HEK293T (cell line): ENCODE measurements at regions not wholly inside any gene's neighbourhood (a gene's known extent, or its start where the extent isn't known, plus 50 kb on each side); places are given as distances from the start of the nearest gene placed in this dataset.

Experiments used
- CTCF ChIA-PET: fragments of 350-600 bp; formaldehyde crosslinking; extraction: SDS; loops from one replicate; lab custom pipeline; 2021; ENCODE audit warnings: antibody characterized with exemption, inconsistent platforms; lab: Yijun Ruan, JAX
- POLR2A ChIA-PET: fragments of 350-600 bp; formaldehyde crosslinking; extraction: SDS; loops from one replicate; lab custom pipeline; 2020; ENCODE audit warnings: antibody characterized with exemption, inconsistent platforms; lab: Yijun Ruan, JAX
- DNase-seq: peaks from one replicate; pipeline ENCODE4 v3.0.0; 2012; ENCODE audit warnings: mixed read lengths; ENCODE audit errors: extremely low spot score
- ARNT ChIP-seq: fragments of 450-650 bp; IDR thresholded peaks from 2 replicates; pipeline ENCODE4 v1.6.1; 2017; ENCODE audit warnings: mild to moderate bottlenecking
- BHLHE40 ChIP-seq: fragments of 450-650 bp; IDR thresholded peaks from 2 replicates; pipeline ENCODE4 v1.6.1; 2016; ENCODE audit warnings: mild to moderate bottlenecking, moderate library complexity, borderline replicate concordance
- CTBP1 ChIP-seq: fragments of 450-650 bp; IDR thresholded peaks from 2 replicates; pipeline ENCODE4 v1.6.1; 2016; ENCODE audit warnings: borderline replicate concordance
- ELF4 ChIP-seq: fragments of 450-650 bp; IDR thresholded peaks from 2 replicates; pipeline ENCODE4 v1.6.1; 2017; ENCODE audit warnings: antibody characterized with exemption
- FOXA1 ChIP-seq: fragments of 450-650 bp; IDR thresholded peaks from 2 replicates; pipeline ENCODE4 v1.6.1; 2016; ENCODE audit warnings: mild to moderate bottlenecking
- FOXK2 ChIP-seq: fragments of 450-650 bp; IDR thresholded peaks from 2 replicates; pipeline ENCODE4 v1.6.1; 2016; ENCODE audit warnings: mild to moderate bottlenecking
- FOXM1 ChIP-seq: fragments of 450-650 bp; IDR thresholded peaks from 2 replicates; pipeline ENCODE4 v1.6.1; 2017; ENCODE audit warnings: mild to moderate bottlenecking, borderline replicate concordance
- HDGF ChIP-seq: fragments of 450-650 bp; IDR thresholded peaks from 2 replicates; pipeline ENCODE4 v1.6.1; 2017; ENCODE audit warnings: antibody characterized with exemption, borderline replicate concordance
- L3MBTL2 ChIP-seq: fragments of 450-650 bp; conservative IDR thresholded peaks from 2 replicates; pipeline ENCODE4 v1.6.1; 2016; ENCODE audit warnings: mild to moderate bottlenecking
- LEF1 ChIP-seq: fragments of 450-650 bp; IDR thresholded peaks from 2 replicates; pipeline ENCODE4 v1.6.1; 2017; ENCODE audit warnings: mild to moderate bottlenecking, borderline replicate concordance
- NFRKB ChIP-seq: fragments of 450-650 bp; IDR thresholded peaks from 2 replicates; pipeline ENCODE4 v1.6.1; 2016; ENCODE audit warnings: mild to moderate bottlenecking, moderate library complexity
- PKNOX1 ChIP-seq: fragments of 450-650 bp; IDR thresholded peaks from 2 replicates; pipeline ENCODE4 v1.6.1; 2016
- SP1 ChIP-seq: fragments of 450-650 bp; IDR thresholded peaks from 2 replicates; pipeline ENCODE4 v1.6.1; 2017
- SUZ12 ChIP-seq: fragments of 450-650 bp; IDR thresholded peaks from 2 replicates; pipeline ENCODE4 v1.6.1; 2016; ENCODE audit warnings: mild to moderate bottlenecking
- TARDBP ChIP-seq: fragments of 450-650 bp; IDR thresholded peaks from 2 replicates; pipeline ENCODE4 v1.6.1; 2016
- ZNF384 ChIP-seq: fragments of 450-650 bp; IDR thresholded peaks from 2 replicates; pipeline ENCODE4 v1.6.1; 2016

DNA sequence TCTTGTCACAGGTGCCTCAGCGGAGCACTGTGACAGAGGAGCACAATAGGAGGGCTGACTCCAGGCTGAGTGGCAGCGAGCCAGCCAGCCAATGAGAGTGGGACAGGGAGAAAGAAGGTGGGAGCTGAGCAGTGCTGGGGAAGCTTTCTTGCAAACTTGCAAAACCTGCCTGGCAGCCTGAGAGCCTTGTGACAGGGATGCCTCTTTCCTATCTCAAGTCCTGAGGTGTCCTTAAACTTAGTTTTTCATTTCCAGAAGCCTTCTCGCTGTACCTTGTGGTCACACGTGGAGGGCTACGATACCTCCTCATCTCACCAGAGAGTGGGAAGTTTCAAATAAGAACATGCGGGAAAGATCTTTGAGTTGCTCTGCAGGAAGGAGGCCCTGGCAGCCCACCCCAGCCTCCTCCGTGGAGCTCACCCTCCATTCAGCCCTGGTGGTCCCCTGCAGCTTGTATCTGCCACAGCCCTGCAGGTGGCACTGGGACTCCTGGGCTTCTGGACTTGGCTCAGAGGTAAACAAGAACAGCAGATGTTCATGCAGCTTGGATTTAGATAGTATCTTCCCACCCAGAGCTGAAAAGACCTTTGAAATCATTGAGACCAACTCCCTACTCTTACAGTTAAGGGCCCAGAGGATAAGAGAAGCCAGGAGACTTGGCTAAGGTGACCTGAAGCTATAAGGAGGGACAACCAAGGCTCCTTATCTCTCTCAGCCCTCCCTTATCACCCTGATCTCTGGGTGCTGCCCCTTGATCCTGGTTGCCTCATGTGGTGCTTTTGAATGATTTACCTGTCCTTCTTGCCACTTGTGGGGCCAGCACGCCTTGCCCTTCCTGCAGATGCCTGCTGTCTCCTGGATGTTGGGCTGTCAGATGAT is 153.5 kb upstream of the MAX start:
- CTCF ChIA-PET, result no interaction called here
- peak; percentile 69 for TF ChIP-seq PKNOX1
- TF ChIP-seq L3MBTL2, result no peak
- TF ChIP-seq ZNF384, result no peak
- DNase-seq, result no peak
- POLR2A ChIA-PET, result interaction anchor here (1.1 kb wide), 1 partner anchor 156 kb away, joined by 3 read pairs; no protein-coding TSS in a partner anchor

DNA sequence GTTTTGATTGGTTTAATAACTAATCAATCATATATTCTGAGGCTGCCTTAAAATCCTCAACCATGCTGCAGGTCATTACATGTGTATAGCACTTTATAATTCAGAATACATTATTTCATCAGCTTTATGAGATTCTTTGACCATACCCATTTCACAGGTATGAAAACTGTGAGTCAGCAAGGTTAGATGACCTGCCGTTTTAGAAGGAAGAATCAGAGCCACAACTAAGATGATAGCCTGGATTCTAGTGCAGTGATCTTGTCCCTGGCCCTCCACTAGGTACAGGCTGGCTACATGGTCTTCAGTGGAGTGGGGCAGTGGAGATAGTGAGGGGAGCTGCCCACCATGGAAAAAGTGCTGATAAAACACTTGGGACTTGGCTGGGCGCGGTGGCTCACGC is 154.4 kb upstream of the MAX start:
- POLR2A ChIA-PET, result no interaction called here
- CTCF ChIA-PET, result no interaction called here
- TF ChIP-seq SP1 (no peak), LEF1 (no peak)
- DNase-seq, result no peak

DNA sequence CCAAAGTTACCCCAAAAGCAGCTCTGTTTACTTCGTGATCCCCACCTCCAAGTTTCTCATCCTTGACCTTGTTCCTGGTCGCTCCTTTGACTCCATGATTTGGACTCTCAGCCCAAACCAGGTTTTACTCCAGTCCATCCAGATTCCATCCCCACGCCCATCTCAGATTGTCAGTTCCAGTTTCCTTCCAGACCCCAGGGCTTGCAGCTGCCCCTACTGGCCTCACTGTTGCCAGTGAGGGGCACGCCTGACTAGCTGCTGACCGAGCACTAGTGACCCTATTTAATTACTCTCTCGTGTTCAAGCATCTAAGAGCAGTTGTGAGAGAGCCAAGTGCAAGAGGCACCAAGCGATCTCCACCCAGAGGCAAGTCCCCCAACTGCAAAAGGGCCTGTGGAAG is 155.1 kb upstream of the FUT8 start:
- CTCF ChIA-PET, result no interaction called here
- no peak for DNase-seq
- no peak for TF ChIP-seq BHLHE40
- no peak for TF ChIP-seq PKNOX1
- TF ChIP-seq ARNT, result no peak
- no peak for TF ChIP-seq CTBP1
- TF ChIP-seq FOXA1, result no peak
- TF ChIP-seq FOXM1, result no peak
- TF ChIP-seq TARDBP, result no peak
- TF ChIP-seq FOXK2, result no peak
- TF ChIP-seq NFRKB, result no peak
- TF ChIP-seq ZNF384, result no peak
- TF ChIP-seq SP1, result no peak
- TF ChIP-seq HDGF, result no peak
- TF ChIP-seq LEF1, result no peak
- no peak for TF ChIP-seq L3MBTL2
- no peak for TF ChIP-seq SUZ12
- TF ChIP-seq ELF4, result no peak
- POLR2A ChIA-PET, result no interaction called here

- POLR2A ChIA-PET, result no interaction called here
These were observed 154.1 kb upstream of the FUT8 start for GRCh38 chr14:65258391-65258790.

DNA sequence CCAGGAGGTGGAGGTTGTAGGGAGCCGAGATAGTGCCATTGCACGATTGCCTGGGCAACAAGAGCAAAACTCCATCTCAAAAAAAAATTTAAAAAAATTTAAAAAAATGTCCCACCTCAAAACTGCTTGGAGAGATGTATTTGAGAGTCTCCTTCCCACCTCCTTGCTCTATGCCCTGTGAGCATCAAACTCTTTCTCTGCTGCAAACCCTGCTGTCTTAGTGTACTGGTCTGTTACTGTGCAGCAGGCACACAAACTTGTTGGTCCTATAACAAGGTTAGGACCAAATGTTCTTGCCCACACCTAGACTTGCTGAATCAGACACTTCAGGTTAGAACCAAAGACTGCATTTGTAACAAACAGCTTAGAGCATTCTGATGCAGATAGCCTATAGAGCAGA is 153.5 kb upstream of the FUT8 start:
- POLR2A ChIA-PET, result no interaction called here
- no peak for DNase-seq
- CTCF ChIA-PET, result no interaction called here
- no peak for TF ChIP-seq ELF4
- TF ChIP-seq ZNF384, result no peak
- TF ChIP-seq L3MBTL2, result no peak
- no peak for TF ChIP-seq FOXK2
- TF ChIP-seq LEF1, result no peak
- TF ChIP-seq CTBP1, result no peak
- TF ChIP-seq FOXM1, result no peak
- no peak for TF ChIP-seq SP1
- TF ChIP-seq TARDBP, result no peak
- no peak for TF ChIP-seq BHLHE40
- TF ChIP-seq NFRKB, result no peak
- no peak for TF ChIP-seq HDGF
- no peak for TF ChIP-seq FOXA1
- no peak for TF ChIP-seq PKNOX1

More at GRCh38 chr14:65258391-65258790, 154.1 kb upstream of the FUT8 start:
- DNase-seq, result no peak
- no peak for TF ChIP-seq PKNOX1
- CTCF ChIA-PET, result no interaction called here

- CTCF ChIA-PET, result no interaction called here
- DNase-seq, result no peak
- POLR2A ChIA-PET, result no interaction called here
These were observed 151.7 kb upstream of the FUT8 start for GRCh38 chr14:65260786-65261185.

More at GRCh38 chr14:65260786-65261185, 151.7 kb upstream of the FUT8 start:
- no peak for TF ChIP-seq L3MBTL2
- TF ChIP-seq ARNT, result no peak
- TF ChIP-seq ELF4, result no peak
- TF ChIP-seq NFRKB, result no peak
- no peak for TF ChIP-seq LEF1
- TF ChIP-seq CTBP1, result no peak
- TF ChIP-seq BHLHE40, result no peak
- no peak for TF ChIP-seq TARDBP
- no peak for TF ChIP-seq FOXK2
- no peak for TF ChIP-seq ZNF384
- no peak for TF ChIP-seq SUZ12
- TF ChIP-seq PKNOX1, result no peak
- no peak for TF ChIP-seq HDGF
- TF ChIP-seq SP1, result no peak
- TF ChIP-seq FOXM1, result no peak
